SW480 (cell line): ENCODE measurements at regions not wholly inside any gene's neighbourhood (a gene's known extent, or its start where the extent isn't known, plus 50 kb on each side); places are given as distances from the start of the nearest gene placed in this dataset.
"Not testable (repeated sequence)": the region's sequence is repeated elsewhere in the genome, so short reads cannot be mapped to it uniquely, and the experiment has no call there.

Source experiments
- DNase-seq: peaks from one replicate; pipeline ENCODE4 v3.0.0-alpha.2; 2016; ENCODE audit warnings: low spot score

- no peak for DNase-seq
Observed at GRCh38 chr2:142757111-142757510, 120.4 kb upstream of the KYNU start.

- DNase-seq, result no peak
Observed at GRCh38 chr2:142756430-142756829, 121.0 kb upstream of the KYNU start.

DNA sequence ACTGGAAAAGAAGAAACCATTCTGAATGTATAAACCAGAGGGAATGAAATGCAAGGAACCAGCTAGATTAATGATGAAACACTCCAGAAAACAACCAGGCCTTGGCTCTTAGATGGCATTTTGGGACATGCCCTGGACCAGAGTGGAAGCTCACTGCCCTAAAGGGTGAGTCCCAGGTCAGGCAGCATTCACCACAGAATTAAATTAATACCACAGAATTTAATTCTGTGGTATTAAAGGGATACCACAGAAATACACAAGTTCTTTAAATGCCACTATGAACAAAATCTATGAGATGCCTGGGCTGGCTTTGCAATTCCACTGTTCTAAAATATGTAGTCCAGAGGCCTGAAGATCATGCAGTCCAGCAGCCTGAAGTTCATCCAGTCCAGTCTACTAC is 122.3 kb upstream of the KYNU start:
- no peak for DNase-seq

DNA sequence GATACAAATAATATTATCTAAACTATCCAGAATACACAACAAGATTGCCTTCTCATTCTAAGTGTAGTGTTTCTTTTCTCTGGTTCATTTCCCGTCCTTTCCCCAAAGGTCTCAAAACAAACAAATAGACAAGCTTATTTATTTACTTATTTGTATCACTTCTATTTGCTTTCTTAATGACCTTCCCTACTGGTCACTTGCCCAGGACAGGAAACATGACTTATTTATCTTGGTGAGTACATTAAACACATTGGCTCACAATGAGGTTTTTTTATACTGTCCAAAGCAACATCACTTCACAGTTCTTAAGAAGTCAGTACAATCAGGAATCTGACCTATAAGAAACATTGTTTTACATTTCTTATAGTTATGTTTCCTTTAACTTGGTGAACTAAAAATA is 123.3 kb upstream of the KYNU start:
- no peak for DNase-seq

- no peak for DNase-seq
Observed at GRCh38 chr2:142750858-142751257, 126.6 kb upstream of the KYNU start.

- no peak for DNase-seq
Observed at GRCh38 chr2:142748559-142749099, 128.8 kb upstream of the KYNU start.

DNA sequence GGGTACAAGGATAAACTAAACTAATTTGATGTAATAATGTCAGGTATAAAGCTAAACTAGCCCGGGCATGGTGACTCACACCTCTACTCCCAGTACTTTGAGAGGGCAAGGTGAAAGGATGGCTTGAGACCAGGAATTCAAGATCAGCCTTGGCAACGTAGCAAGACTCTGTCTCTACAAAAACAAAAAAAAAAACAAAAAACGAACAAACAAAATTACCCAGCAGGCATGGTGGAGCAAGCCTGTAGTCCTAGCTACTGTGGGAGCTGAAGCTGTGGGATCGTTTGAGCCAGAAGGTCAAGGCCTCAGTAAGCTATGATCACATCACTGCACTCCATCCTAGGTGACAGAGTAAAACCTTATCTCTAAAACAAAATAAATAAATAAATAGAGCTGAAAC is 131.8 kb upstream of the KYNU start:
- no peak for DNase-seq

GRCh38 chr2:142742371-142743214 is 134.9 kb upstream of the KYNU start:
- DNase-seq, result no peak

GRCh38 chr2:142741764-142742269 is 135.6 kb upstream of the KYNU start:
- no peak for DNase-seq

GRCh38 chr2:142734770-142735169 is 142.7 kb upstream of the KYNU start:
- no peak for DNase-seq

- no peak for DNase-seq
Observed at GRCh38 chr2:142734231-142734630, 143.2 kb upstream of the KYNU start.

- not testable (repeated sequence) for DNase-seq
Observed at GRCh38 chr2:142729814-142730213, 147.7 kb upstream of the KYNU start.

- DNase-seq, result not testable (repeated sequence)
Observed at GRCh38 chr2:142727821-142728478, 149.5 kb upstream of the KYNU start.

- DNase-seq, result no peak
Observed at GRCh38 chr2:142725386-142725785, 152.1 kb upstream of the KYNU start.

DNA sequence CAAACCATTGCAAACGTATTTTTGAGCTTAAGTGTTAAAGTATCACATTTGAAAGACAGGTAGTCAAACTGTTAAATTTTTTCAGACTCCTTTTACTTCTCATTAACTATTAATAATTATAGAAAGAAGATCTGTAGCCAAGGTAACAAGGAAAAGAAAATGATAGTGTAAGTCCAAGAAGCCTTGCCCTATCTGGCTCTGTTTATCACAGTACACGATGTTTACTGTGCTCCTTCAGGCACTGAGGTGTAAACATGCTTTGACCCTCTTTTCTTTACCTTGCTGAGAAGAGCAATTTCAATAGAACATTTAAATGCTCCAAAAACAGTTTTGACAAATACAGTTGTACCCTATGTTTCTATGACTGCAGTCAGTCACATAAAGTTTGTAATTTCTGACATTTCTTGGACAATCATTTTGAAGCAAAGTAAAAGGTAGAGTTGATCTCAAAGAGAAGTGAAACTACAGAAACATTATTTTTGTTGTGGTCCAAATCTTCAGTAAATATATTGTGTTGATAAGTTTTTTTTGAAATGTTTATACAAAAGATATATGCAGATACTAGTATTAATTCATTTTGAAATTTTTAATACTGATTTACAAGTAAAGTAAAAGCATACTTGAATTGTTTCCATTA is 152.6 kb upstream of the KYNU start:
- DNase-seq, result no peak

- DNase-seq, result no peak
Observed at GRCh38 chr2:142724186-142724585, 153.3 kb upstream of the KYNU start.

- no peak for DNase-seq
Observed at GRCh38 chr2:142723236-142723635, 154.2 kb upstream of the KYNU start.

DNA sequence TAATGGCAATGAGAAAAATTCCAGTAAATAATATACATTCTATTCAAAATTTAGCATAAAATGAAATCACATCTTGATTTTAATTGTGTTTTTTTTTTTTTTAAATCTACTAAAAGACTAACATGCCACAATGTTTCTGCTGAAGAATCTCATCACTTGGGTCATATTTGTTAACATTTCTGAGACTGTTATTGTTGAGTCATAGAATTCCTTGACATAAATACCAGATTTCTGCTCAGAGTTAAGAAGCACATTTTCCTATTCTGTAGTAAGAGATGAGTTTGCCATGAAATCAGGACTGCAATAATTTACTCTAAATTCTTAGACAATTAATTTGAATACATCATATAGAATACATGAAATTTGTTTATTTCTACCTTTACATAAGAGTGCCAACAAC is 154.9 kb upstream of the KYNU start:
- no peak for DNase-seq

DNA sequence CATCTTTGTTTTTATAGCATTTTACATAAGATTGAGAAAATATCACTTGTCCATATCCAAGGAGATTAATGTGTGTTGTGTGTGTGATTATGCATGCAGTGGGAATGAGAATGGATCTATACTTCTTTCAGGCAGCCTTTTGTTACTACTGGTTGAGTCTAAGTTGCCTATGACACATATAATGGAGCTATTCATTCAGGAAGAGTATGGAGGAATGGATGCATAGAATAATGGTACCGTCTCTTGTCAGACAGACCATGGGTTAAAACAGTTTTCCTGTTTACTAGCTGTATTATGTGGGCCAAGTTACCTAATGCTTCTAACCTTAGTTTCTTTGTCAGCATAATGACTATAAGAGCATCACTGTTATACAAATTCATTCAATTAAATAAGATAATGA is 155.4 kb upstream of the KYNU start:
- no peak for DNase-seq

DNA sequence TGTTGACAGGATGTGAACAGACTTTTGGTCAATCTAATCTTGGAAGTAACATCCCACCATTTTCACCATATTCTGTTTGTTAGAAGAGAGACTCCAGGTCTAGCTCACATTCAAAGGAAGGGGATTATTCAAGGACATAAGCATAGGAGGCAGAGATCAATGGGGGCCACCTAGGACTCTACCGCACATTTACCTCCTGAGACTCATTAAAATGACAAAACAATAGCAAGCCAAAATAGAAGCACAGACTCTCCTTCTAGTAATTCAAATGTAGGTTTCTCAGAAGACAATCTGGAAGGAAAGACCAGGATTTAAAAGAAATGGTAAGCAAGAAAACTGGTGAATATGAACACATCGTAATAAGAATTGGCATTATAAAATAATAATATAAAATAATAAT is 156.4 kb upstream of the KYNU start:
- DNase-seq, result no peak

GRCh38 chr2:142718576-142719155 is 158.8 kb upstream of the KYNU start:
- no peak for DNase-seq
